Endodermal cell (in vitro differentiated cells): ENCODE measurements at regions not wholly inside any gene's neighbourhood (a gene's known extent, or its start where the extent isn't known, plus 50 kb on each side); places are given as distances from the start of the nearest gene placed in this dataset.

Source experiments
- DNase-seq: peaks from one replicate; pipeline ENCODE4 v3.0.0-alpha.2; 2017
- H3K27ac ChIP-seq: 2 replicates; pipeline ENCODE4 v1.5.1; 2013; ENCODE audit warnings: mild to moderate bottlenecking, low read depth, low read length, moderate library complexity
- H3K27me3 ChIP-seq: 2 replicates; pipeline ENCODE4 v1.6.1; 2013; ENCODE audit warnings: mild to moderate bottlenecking, low read length, moderate library complexity; ENCODE audit not compliant: insufficient read depth, control insufficient read depth, poor library complexity, severe bottlenecking
- H3K36me3 ChIP-seq: 2 replicates; pipeline ENCODE4 v1.7.0; 2013; ENCODE audit warnings: mild to moderate bottlenecking, low read length, moderate library complexity; ENCODE audit not compliant: control insufficient read depth, insufficient read depth
- H3K4me1 ChIP-seq: one replicate; pipeline ENCODE4 v1.7.0; 2013; ENCODE audit warnings: low read length; ENCODE audit not compliant: control insufficient read depth, insufficient read depth
- H3K4me3 ChIP-seq: 2 replicates; pipeline ENCODE4 v1.5.1; 2013; ENCODE audit warnings: mild to moderate bottlenecking, low read length, moderate library complexity
- H3K9ac ChIP-seq: 2 replicates; pipeline ENCODE4 v1.6.1; 2013; ENCODE audit warnings: mild to moderate bottlenecking, low read length, moderate library complexity; ENCODE audit not compliant: poor library complexity, severe bottlenecking; ENCODE audit errors: extremely low read depth
- H3K9me3 ChIP-seq: 2 replicates; pipeline ENCODE4 v1.6.1; 2013; ENCODE audit warnings: mild to moderate bottlenecking, low read length, moderate library complexity; ENCODE audit not compliant: control insufficient read depth
- H3K27ac Mint-ChIP-seq: 2 replicates; pipeline ENCODE4 v1.8.0; 2020; ENCODE audit warnings: mixed read lengths
- H3K27me3 Mint-ChIP-seq: 2 replicates; pipeline ENCODE4 v1.8.0; 2021; ENCODE audit warnings: mild to moderate bottlenecking, mixed read lengths; ENCODE audit not compliant: insufficient read depth
- H3K36me3 Mint-ChIP-seq: 2 replicates; pipeline ENCODE4 v1.8.0; 2020; ENCODE audit warnings: low read depth, mixed read lengths
- H3K4me1 Mint-ChIP-seq: 2 replicates; pipeline ENCODE4 v1.8.0; 2020; ENCODE audit warnings: mixed read lengths
- H3K4me3 Mint-ChIP-seq: 2 replicates; pipeline ENCODE4 v1.8.0; 2020; ENCODE audit warnings: mild to moderate bottlenecking, moderate library complexity, mixed read lengths
- H3K9me3 Mint-ChIP-seq: 2 replicates; pipeline ENCODE4 v1.8.0; 2020; ENCODE audit warnings: mild to moderate bottlenecking, mixed read lengths
- CTCF ChIP-seq: fragments of 200-600 bp; sonication (generic); conservative IDR thresholded peaks from 2 replicates; pipeline ENCODE4 v1.5.0; 2021; ENCODE audit warnings: antibody characterized with exemption, mild to moderate bottlenecking
- WGBS, 2 experiments: methylation state at CpG; one replicate each; pipeline versions ENCODE4 v1.1.5 to v1.1.7; 2013; ENCODE audit warnings: missing lambda C conversion rate in 2 of 2, mixed read lengths in 1 of 2; ENCODE audit not compliant: insufficient coverage in 1 of 2, insufficient read length in 1 of 2; 5-methylcytosine and 5-hydroxymethylcytosine counted together

- H3K27ac Mint-ChIP-seq: no peak overlapping the region
- no peak overlapping the region for H3K4me3 ChIP-seq
- H3K27me3 Mint-ChIP-seq: no peaks in the 10 kb centered on the region
- H3K36me3 Mint-ChIP-seq: no peaks in the 10 kb centered on the region
- no peaks in the 10 kb centered on the region for H3K4me1 ChIP-seq
- H3K9me3 Mint-ChIP-seq: no peaks in the 10 kb centered on the region
- H3K9me3 ChIP-seq: peaks cover 13% of the 10 kb centered on the region
- H3K4me1 Mint-ChIP-seq: peaks cover 9% of the 10 kb centered on the region
- WGBS, 2 experiments: 88% methylated on average over 1 of the region's 1 CpG; no CpG with 5 or more reads in 1 of the 2 experiments
- DNase-seq: no peak
- no peak overlapping the region for H3K4me3 Mint-ChIP-seq
- no peak overlapping the region for H3K9ac ChIP-seq
- H3K27ac ChIP-seq: no peak overlapping the region
- no peak for TF ChIP-seq CTCF
- H3K36me3 ChIP-seq: no peaks in the 10 kb centered on the region
- no peaks in the 10 kb centered on the region for H3K27me3 ChIP-seq
Measured at GRCh38 chr5:63152871-63153270, 574.3 kb downstream of the LRRC70 start.

GRCh38 chr5:63145167-63145566 is 566.5 kb downstream of the LRRC70 start:
- no peaks in the 10 kb centered on the region for H3K4me1 Mint-ChIP-seq
- H3K36me3 ChIP-seq: no peaks in the 10 kb centered on the region
- no peak overlapping the region for H3K27ac ChIP-seq
- TF ChIP-seq CTCF: no peak
- 93 to 100% methylated on average over 1 to 2 of the region's 2 CpGs for WGBS, 2 experiments
- H3K36me3 Mint-ChIP-seq: no peaks in the 10 kb centered on the region
- H3K9ac ChIP-seq: no peak overlapping the region
- no peaks in the 10 kb centered on the region for H3K4me1 ChIP-seq
- H3K9me3 ChIP-seq: no peaks in the 10 kb centered on the region
- H3K27me3 ChIP-seq: no peaks in the 10 kb centered on the region
- H3K27ac Mint-ChIP-seq: no peak overlapping the region
- H3K9me3 Mint-ChIP-seq: no peaks in the 10 kb centered on the region
- H3K27me3 Mint-ChIP-seq: no peaks in the 10 kb centered on the region
- H3K4me3 Mint-ChIP-seq: no peak overlapping the region
- DNase-seq: no peak
- H3K4me3 ChIP-seq: no peak overlapping the region

GRCh38 chr5:63141591-63141990 is 563.0 kb downstream of the LRRC70 start:
- H3K4me3 ChIP-seq: no peak overlapping the region
- H3K27me3 ChIP-seq: no peaks in the 10 kb centered on the region
- DNase-seq: no peak
- TF ChIP-seq CTCF: no peak
- Mint-ChIP-seq H3K4me3 (no peak overlapping the region), H3K9me3 (no peaks in the 10 kb centered on the region), H3K4me1 (no peaks in the 10 kb centered on the region), H3K27me3 (no peaks in the 10 kb centered on the region), H3K36me3 (no peaks in the 10 kb centered on the region), H3K27ac (no peak overlapping the region)
- no peaks in the 10 kb centered on the region for H3K36me3 ChIP-seq
- H3K9me3 ChIP-seq: no peaks in the 10 kb centered on the region
- no peak overlapping the region for H3K9ac ChIP-seq
- H3K4me1 ChIP-seq: no peaks in the 10 kb centered on the region
- H3K27ac ChIP-seq: no peak overlapping the region
